ENCODE measurements at regions not wholly inside any gene's neighbourhood (a gene's known extent, or its start where the extent isn't known, plus 50 kb on each side); places are given as distances from the start of the nearest gene placed in this dataset.

- TF ChIP-seq ISL1 (CRISPR knock-in tag; IDR thresholded peaks at IDR 0.05) (peak; percentile 34; the same call in 1 of the 2 replicates), ESRRG (CRISPR knock-in tag; IDR thresholded peaks at IDR 0.05) (no peak)
- ATAC-seq, result no peak
Measured at GRCh38 chr4:125421547-125421946, 106.8 kb downstream of the FAT4 start.

- TF ChIP-seq CSRNP3 (CRISPR knock-in tag; IDR thresholded peaks at IDR 0.05) (no peak), CSDC2 (CRISPR knock-in tag; IDR thresholded peaks at IDR 0.05) (no peak), ISL1 (CRISPR knock-in tag; IDR thresholded peaks at IDR 0.05) (no peak), POU6F1 (CRISPR knock-in tag; IDR thresholded peaks at IDR 0.05; ENCODE audit: borderline replicate concordance, low read depth) (no peak)
- ATAC-seq, result no peak
Measured at GRCh38 chr4:125423124-125423523, 108.4 kb downstream of the FAT4 start.

- TF ChIP-seq ZC3H10 (CRISPR knock-in tag; IDR thresholded peaks at IDR 0.05) (no peak), ZFP30 (CRISPR knock-in tag; IDR thresholded peaks at IDR 0.05) (no peak), PATZ1 (CRISPR knock-in tag; IDR thresholded peaks at IDR 0.05; ENCODE audit: borderline replicate concordance) (no peak)
- no peak; the same call in 2 of the 3 replicates for ATAC-seq
Measured at GRCh38 chr4:125428832-125429231, 114.1 kb downstream of the FAT4 start.

GRCh38 chr4:125430086-125430485 lies 115.3 kb downstream of the FAT4 start:
- no peak for ATAC-seq
- TF ChIP-seq PATZ1 (CRISPR knock-in tag; IDR thresholded peaks at IDR 0.05; ENCODE audit: borderline replicate concordance) (no peak), OSR1 (CRISPR knock-in tag; IDR thresholded peaks at IDR 0.05) (no peak), ZNF565 (CRISPR knock-in tag; conservative IDR thresholded peaks at IDR 0.05; ENCODE audit: low read depth) (no peak), ZC3H10 (CRISPR knock-in tag; IDR thresholded peaks at IDR 0.05) (no peak), CREB5 (CRISPR knock-in tag; IDR thresholded peaks at IDR 0.05; ENCODE audit: low read depth) (no peak), CSRNP3 (CRISPR knock-in tag; IDR thresholded peaks at IDR 0.05) (no peak), ARNTL (CRISPR knock-in tag; IDR thresholded peaks at IDR 0.05; ENCODE audit: borderline replicate concordance, low read depth) (no peak), GLIS3 (CRISPR knock-in tag; IDR thresholded peaks at IDR 0.05) (no peak), ZFP3 (CRISPR knock-in tag; IDR thresholded peaks at IDR 0.05) (no peak), CSDC2 (CRISPR knock-in tag; IDR thresholded peaks at IDR 0.05) (no peak), ESRRG (CRISPR knock-in tag; IDR thresholded peaks at IDR 0.05) (no peak), ZFP30 (CRISPR knock-in tag; IDR thresholded peaks at IDR 0.05) (no peak)

GRCh38 chr4:125432078-125432477 lies 117.3 kb downstream of the FAT4 start:
- TF ChIP-seq TOX (CRISPR knock-in tag; IDR thresholded peaks at IDR 0.05; ENCODE audit: borderline replicate concordance) (no peak), TSHZ2 (CRISPR knock-in tag; IDR thresholded peaks at IDR 0.05) (no peak), CREB5 (CRISPR knock-in tag; IDR thresholded peaks at IDR 0.05; ENCODE audit: low read depth) (no peak), ZC3H10 (CRISPR knock-in tag; IDR thresholded peaks at IDR 0.05) (no peak), GLIS3 (CRISPR knock-in tag; IDR thresholded peaks at IDR 0.05) (no peak), OSR1 (CRISPR knock-in tag; IDR thresholded peaks at IDR 0.05) (no peak), ZNF8 (CRISPR knock-in tag; IDR thresholded peaks at IDR 0.05) (no peak), PPARA (CRISPR knock-in tag; IDR thresholded peaks at IDR 0.05; ENCODE audit: borderline replicate concordance) (no peak), ZNF565 (CRISPR knock-in tag; conservative IDR thresholded peaks at IDR 0.05; ENCODE audit: low read depth) (no peak)
- ATAC-seq, result peak; percentile 59
